Loucy (cell line): ENCODE measurements at regions not wholly inside any gene's neighbourhood (a gene's known extent, or its start where the extent isn't known, plus 50 kb on each side); places are given as distances from the start of the nearest gene placed in this dataset.

Experiments used
- H2AFZ ChIP-seq: fragments of 200-600 bp; sonication (generic); 2 replicates; pipeline ENCODE4 v1.6.0; 2016; ENCODE audit warnings: antibody characterized with exemption, mild to moderate bottlenecking, low read length, moderate library complexity
- H3F3A ChIP-seq: fragments of 200-600 bp; 2 replicates; pipeline ENCODE4 v1.6.0; 2016; ENCODE audit warnings: antibody characterized with exemption, low read depth, mild to moderate bottlenecking
- H3K27me3 ChIP-seq: fragments of 200-600 bp; sonication (generic); 2 replicates; pipeline ENCODE4 v1.6.1; 2014; ENCODE audit warnings: low read length, mild to moderate bottlenecking; ENCODE audit not compliant: insufficient read depth, poor library complexity, severe bottlenecking
- H3K36me3 ChIP-seq: fragments of 200-600 bp; sonication (generic); 2 replicates; pipeline ENCODE4 v1.6.1; 2016; ENCODE audit warnings: low read length; ENCODE audit not compliant: insufficient read depth
- H3K4me1 ChIP-seq: fragments of 200-600 bp; sonication (generic); 2 replicates; pipeline ENCODE4 v1.5.1; 2014; ENCODE audit warnings: low read length, mild to moderate bottlenecking; ENCODE audit not compliant: insufficient read depth, poor library complexity, severe bottlenecking
- H3K4me2 ChIP-seq: fragments of 200-600 bp; sonication (generic); 2 replicates; pipeline ENCODE4 v1.6.0; 2014; ENCODE audit warnings: antibody characterized with exemption, low read length, low read depth, mild to moderate bottlenecking; ENCODE audit not compliant: poor library complexity, severe bottlenecking
- H3K4me3 ChIP-seq: fragments of 200-600 bp; sonication (generic); 2 replicates; pipeline ENCODE4 v1.5.1; 2014; ENCODE audit warnings: low read length, mild to moderate bottlenecking, mixed read lengths; ENCODE audit not compliant: poor library complexity, severe bottlenecking
- H3K79me2 ChIP-seq: fragments of 200-600 bp; sonication (generic); 2 replicates; pipeline ENCODE4 v1.6.1; 2014; ENCODE audit warnings: low read length; ENCODE audit not compliant: insufficient read depth
- H3K9ac ChIP-seq: fragments of 200-600 bp; sonication (generic); 2 replicates; pipeline ENCODE4 v1.6.0; 2014; ENCODE audit warnings: mild to moderate bottlenecking, low read depth, low read length, moderate library complexity; ENCODE audit not compliant: poor library complexity, severe bottlenecking
- H3K9me2 ChIP-seq: fragments of 200-600 bp; sonication (generic); replicated peaks from 2 replicates; pipeline ENCODE4 v1.6.1; 2016; ENCODE audit warnings: low read depth, low read length, mixed read lengths
- H3K9me3 ChIP-seq: fragments of 200-600 bp; sonication (generic); 2 replicates; pipeline ENCODE4 v1.6.1; 2014; ENCODE audit warnings: mild to moderate bottlenecking, antibody characterized with exemption, low read length, low read depth; ENCODE audit not compliant: insufficient read depth
- H4K20me1 ChIP-seq: fragments of 200-600 bp; sonication (generic); 2 replicates; pipeline ENCODE4 v1.6.0; 2014; ENCODE audit warnings: antibody characterized with exemption, low read length, mild to moderate bottlenecking; ENCODE audit not compliant: insufficient read depth, poor library complexity, severe bottlenecking
- CTCF ChIP-seq: fragments of 200-600 bp; sonication (generic); conservative IDR thresholded peaks from 2 replicates; pipeline ENCODE4 v1.5.1; 2014; ENCODE audit warnings: mild to moderate bottlenecking, antibody characterized with exemption, low read length
- EZH2phosphoT487 ChIP-seq: fragments of 200-600 bp; IDR thresholded peaks from 2 replicates; pipeline ENCODE4 v1.6.1; 2018; ENCODE audit warnings: antibody characterized with exemption, mild to moderate bottlenecking, moderate library complexity, borderline replicate concordance

GRCh38 chr6:148289153-148289552 is 53.5 kb upstream of the SASH1 start:
- H2AFZ ChIP-seq, result no peak overlapping the region
- no peaks in the 10 kb centered on the region for H3K36me3 ChIP-seq
- no peaks in the 10 kb centered on the region for H3F3A ChIP-seq
- no peaks in the 10 kb centered on the region for H3K27me3 ChIP-seq
- no peaks in the 10 kb centered on the region for H3K9me2 ChIP-seq
- no peaks in the 10 kb centered on the region for H3K79me2 ChIP-seq
- no peak overlapping the region for H3K9ac ChIP-seq
- H3K4me3 ChIP-seq, result no peak overlapping the region
- H3K4me1 ChIP-seq, result no peaks in the 10 kb centered on the region
- no peaks in the 10 kb centered on the region for H3K9me3 ChIP-seq
- no peak for TF ChIP-seq EZH2phosphoT487
- TF ChIP-seq CTCF, result no peak
- no peak overlapping the region for H3K4me2 ChIP-seq
- no peaks in the 10 kb centered on the region for H4K20me1 ChIP-seq

- H3K9me3 ChIP-seq, result no peaks in the 10 kb centered on the region
- no peaks in the 10 kb centered on the region for H3K79me2 ChIP-seq
- no peaks in the 10 kb centered on the region for H3K4me1 ChIP-seq
- no peak overlapping the region for H3K4me3 ChIP-seq
- H3K9ac ChIP-seq, result no peak overlapping the region
- H3K36me3 ChIP-seq, result no peaks in the 10 kb centered on the region
- H3K9me2 ChIP-seq, result no peaks in the 10 kb centered on the region
- no peak overlapping the region for H3K4me2 ChIP-seq
- no peak overlapping the region for H2AFZ ChIP-seq
- H4K20me1 ChIP-seq, result no peaks in the 10 kb centered on the region
- H3F3A ChIP-seq, result no peaks in the 10 kb centered on the region
- no peaks in the 10 kb centered on the region for H3K27me3 ChIP-seq
- TF ChIP-seq EZH2phosphoT487 (no peak), CTCF (no peak)
Observed at GRCh38 chr6:148291876-148292275, 50.8 kb upstream of the SASH1 start.
